Activated T-cell treated with anti-CD3 and anti-CD28 coated beads for 48 hours (primary cell): ENCODE measurements at regions not wholly inside any gene's neighbourhood (a gene's known extent, or its start where the extent isn't known, plus 50 kb on each side); places are given as distances from the start of the nearest gene placed in this dataset.
A peak's percentile ranks its signal among the peaks of the same experiment; 100 is the strongest.
"Not testable (repeated sequence)": the region's sequence is repeated elsewhere in the genome, so short reads cannot be mapped to it uniquely, and the experiment has no call there.

Source experiments
- DNase-seq: peaks from one replicate; pipeline ENCODE4 v3.0.0-alpha.2; 2020; ENCODE audit warnings: low read depth

GRCh38 chr9:73219985-73220626 lies 68.4 kb downstream of the ANXA1 start:
- DNase-seq = peak; percentile 18

- no peak for DNase-seq
Measured at GRCh38 chr9:73223594-73223993, 71.9 kb downstream of the ANXA1 start.

- DNase-seq = no peak
Measured at GRCh38 chr9:73229543-73229942, 77.9 kb downstream of the ANXA1 start.

GRCh38 chr9:73230251-73230650 lies 78.6 kb downstream of the ANXA1 start:
- no peak for DNase-seq

- no peak for DNase-seq
Measured at GRCh38 chr9:73231203-73231602, 79.5 kb downstream of the ANXA1 start.

- no peak for DNase-seq
Measured at GRCh38 chr9:73233359-73234007, 81.8 kb downstream of the ANXA1 start.

GRCh38 chr9:73234008-73234360 lies 82.3 kb downstream of the ANXA1 start:
- no peak for DNase-seq

- no peak for DNase-seq
Measured at GRCh38 chr9:73237140-73237539, 85.5 kb downstream of the ANXA1 start.

GRCh38 chr9:73239570-73240265 lies 88.1 kb downstream of the ANXA1 start:
- no peak for DNase-seq

GRCh38 chr9:73243078-73243477 lies 91.4 kb downstream of the ANXA1 start:
- no peak for DNase-seq

- DNase-seq = no peak
Measured at GRCh38 chr9:73259086-73259696, 107.5 kb downstream of the ANXA1 start.

GRCh38 chr9:73260506-73260905 lies 108.8 kb downstream of the ANXA1 start:
- no peak for DNase-seq

- no peak for DNase-seq
Measured at GRCh38 chr9:73264631-73265030, 113.0 kb downstream of the ANXA1 start.

GRCh38 chr9:73265876-73266275 lies 114.2 kb downstream of the ANXA1 start:
- DNase-seq = no peak

GRCh38 chr9:73269430-73270101 lies 117.9 kb downstream of the ANXA1 start:
- no peak for DNase-seq

- no peak for DNase-seq
Measured at GRCh38 chr9:73270967-73271721, 119.5 kb downstream of the ANXA1 start.

GRCh38 chr9:73280113-73280512 lies 128.4 kb downstream of the ANXA1 start:
- DNase-seq = no peak

- DNase-seq = no peak
Measured at GRCh38 chr9:73284377-73284776, 132.7 kb downstream of the ANXA1 start.

- DNase-seq = no peak
Measured at GRCh38 chr9:73294336-73294735, 142.7 kb downstream of the ANXA1 start.

- no peak for DNase-seq
Measured at GRCh38 chr9:73325983-73326382, 174.3 kb downstream of the ANXA1 start.

GRCh38 chr9:73327149-73327548 lies 175.5 kb downstream of the ANXA1 start:
- no peak for DNase-seq

- not testable (repeated sequence) for DNase-seq
Measured at GRCh38 chr9:73337182-73337581, 185.5 kb downstream of the ANXA1 start.
